ENCODE measurements at regions not wholly inside any gene's neighbourhood (a gene's known extent, or its start where the extent isn't known, plus 50 kb on each side); places are given as distances from the start of the nearest gene placed in this dataset.

- TF ChIP-seq IRF1 (CRISPR knock-in tag; IDR thresholded peaks at IDR 0.05) (no peak), CBFB (CRISPR knock-in tag; IDR thresholded peaks at IDR 0.05; ENCODE audit: low read depth) (no peak), CTCF (IDR thresholded peaks at IDR 0.05) (no peak), SP1 (CRISPR knock-in tag; conservative IDR thresholded peaks at IDR 0.05) (no peak)
These were observed 89.1 kb upstream of the HS3ST3A1 start for GRCh38 chr17:13690806-13691205.

Data from WTC11 (cell line).